GM12878 (cell line): ENCODE measurements at regions not wholly inside any gene's neighbourhood (a gene's known extent, or its start where the extent isn't known, plus 50 kb on each side); places are given as distances from the start of the nearest gene placed in this dataset.

ENCODE experiments used
- ATAC-seq: fragments of 200-7000 bp; cut with Tn5 transposase; 3 replicates; pipeline ENCODE4 v1.9.1; 2020; ENCODE audit warnings: mild to moderate bottlenecking, moderate library complexity
- BruUV-seq: library from RNA; stranded (reverse); fragments of 400-500 nt; replicated peaks from 2 replicates; lab custom pipeline; 2021; lab: Mats Ljungman, UMichigan
- CTCF ChIA-PET: fragments of 300-600 bp; sonication (Branson Sonifier 250); formaldehyde crosslinking; extraction: SDS; loops from one replicate; lab custom pipeline; 2021; ENCODE audit warnings: inconsistent platforms; lab: Yijun Ruan, JAX
- POLR2A ChIA-PET: fragments of 350-600 bp; formaldehyde crosslinking; extraction: SDS; loops from one replicate; lab custom pipeline; 2021; ENCODE audit warnings: inconsistent platforms; lab: Charles Lee
- RAD21 ChIA-PET: fragments of 300-600 bp; sonication (Branson Sonifier 250); formaldehyde crosslinking; loops from one replicate; lab custom pipeline; 2023; ENCODE audit warnings: antibody characterized with exemption; ENCODE audit not compliant: unreplicated experiment; lab: Charles Lee
- SMC1A ChIA-PET: fragments of 300-600 bp; sonication (Branson Sonifier 250); formaldehyde crosslinking; loops from one replicate; lab custom pipeline; 2023; ENCODE audit not compliant: unreplicated experiment, uncharacterized antibody; lab: Charles Lee
- DNase-seq: peaks from one replicate; pipeline ENCODE4 v3.0.0-alpha.2; 2011; ENCODE audit warnings: low read depth, low spot score
- FAIRE-seq: peaks from 3 replicates; lab custom pipeline; 2011; peaks lifted over from hg19 to GRCh38; lab: Jason Lieb, UNC
- H2AFZ ChIP-seq: 2 replicates; pipeline ENCODE4 v1.6.0; 2011; ENCODE audit warnings: low read depth, low read length, control low read depth; ENCODE audit not compliant: control insufficient read depth
- H3K27ac ChIP-seq: 2 replicates; pipeline ENCODE4 v1.5.1; 2011; ENCODE audit warnings: control low read depth; ENCODE audit not compliant: control insufficient read depth, insufficient read depth
- H3K27me3 ChIP-seq, 2 experiments: replicated peaks in 1 of 2; 2 replicates each; pipeline versions ENCODE4 v1.6.0 to v1.6.1; 2011; ENCODE audit warnings: low read length in 1 of 2; ENCODE audit not compliant: control insufficient read depth in 2 of 2, insufficient read depth in 2 of 2
- H3K36me3 ChIP-seq, 2 experiments: 2 replicates each; pipeline ENCODE4 v1.5.1; 2011; ENCODE audit warnings: low read length in 1 of 2; ENCODE audit not compliant: control insufficient read depth in 2 of 2, insufficient read depth in 2 of 2
- H3K4me1 ChIP-seq: 2 replicates; pipeline ENCODE4 v1.6.1; 2011; ENCODE audit warnings: mild to moderate bottlenecking, low read length, moderate library complexity, mixed read lengths; ENCODE audit not compliant: control insufficient read depth, insufficient read depth
- H3K4me2 ChIP-seq: 2 replicates; pipeline ENCODE4 v1.6.0; 2011; ENCODE audit warnings: control low read depth; ENCODE audit not compliant: control insufficient read depth, insufficient read depth
- H3K4me3 ChIP-seq: fragments of 200-600 bp; sonication (generic); 2 replicates; pipeline ENCODE4 v1.5.1; 2016
- H3K79me2 ChIP-seq: 2 replicates; pipeline ENCODE4 v1.6.0; 2011; ENCODE audit warnings: low read length; ENCODE audit not compliant: control insufficient read depth, insufficient read depth
- H3K9ac ChIP-seq: 2 replicates; pipeline ENCODE4 v1.8.0; 2011; ENCODE audit warnings: low read length, control low read depth, mixed read lengths; ENCODE audit not compliant: control insufficient read depth, insufficient read depth
- H3K9me3 ChIP-seq: replicated peaks from 3 replicates; pipeline ENCODE4 v1.5.1; 2011; ENCODE audit warnings: mild to moderate bottlenecking, low read length; ENCODE audit not compliant: control insufficient read depth, insufficient read depth
- H4K20me1 ChIP-seq: 2 replicates; pipeline ENCODE4 v1.6.0; 2011; ENCODE audit not compliant: control insufficient read depth, insufficient read depth
- CHD4 ChIP-seq: fragments of 200-600 bp; sonication (generic); IDR thresholded peaks from 2 replicates; pipeline ENCODE4 v1.6.1; 2016; ENCODE audit warnings: mild to moderate bottlenecking
- DPF2 ChIP-seq: fragments of 450-650 bp; IDR thresholded peaks from 2 replicates; pipeline ENCODE4 v1.6.1; 2017; ENCODE audit warnings: mild to moderate bottlenecking
- E4F1 ChIP-seq: fragments of 450-650 bp; IDR thresholded peaks from 2 replicates; pipeline ENCODE4 v1.6.1; 2018; ENCODE audit warnings: borderline replicate concordance, mild to moderate bottlenecking; ENCODE audit not compliant: partially characterized antibody
- GABPA ChIP-seq: IDR thresholded peaks from 2 replicates; pipeline ENCODE4 v1.6.1; 2014; ENCODE audit warnings: antibody characterized with exemption, low read depth, mild to moderate bottlenecking, inconsistent platforms
- IKZF1 ChIP-seq: fragments of 450-650 bp; conservative IDR thresholded peaks from 2 replicates; pipeline ENCODE4 v1.6.1; 2017; ENCODE audit warnings: antibody characterized with exemption, mild to moderate bottlenecking
- KAT2A ChIP-seq: conservative IDR thresholded peaks from 2 replicates; pipeline ENCODE4 v1.6.1; 2011; ENCODE audit warnings: low read depth, low read length; ENCODE audit not compliant: control insufficient read depth
- MYB ChIP-seq: fragments of 150-350 bp; IDR thresholded peaks from 2 replicates; pipeline ENCODE4 v1.6.1; 2014; ENCODE audit warnings: mild to moderate bottlenecking, low read depth, low read length, borderline replicate concordance
- PAX5 ChIP-seq: IDR thresholded peaks from 2 replicates; pipeline ENCODE4 v1.6.1; 2011; ENCODE audit warnings: low read depth, low read length, borderline replicate concordance
- PKNOX1 ChIP-seq: fragments of 450-650 bp; IDR thresholded peaks from 2 replicates; pipeline ENCODE4 v1.6.1; 2016; ENCODE audit warnings: mild to moderate bottlenecking
- POU2F2 ChIP-seq: IDR thresholded peaks from 3 replicates; pipeline ENCODE4 v1.6.1; 2011; ENCODE audit warnings: low read depth, mild to moderate bottlenecking, low read length, borderline replicate concordance
- RB1 ChIP-seq: fragments of 450-650 bp; formaldehyde crosslinking; IDR thresholded peaks from 2 replicates; pipeline ENCODE4 v1.6.1; 2017; ENCODE audit warnings: mild to moderate bottlenecking, borderline replicate concordance
- RELB ChIP-seq: fragments of 450-650 bp; IDR thresholded peaks from 2 replicates; pipeline ENCODE4 v1.6.1; 2017; ENCODE audit warnings: low read depth, mild to moderate bottlenecking, moderate library complexity
- STAT1 ChIP-seq: fragments of 450-650 bp; conservative IDR thresholded peaks from 2 replicates; pipeline ENCODE4 v1.6.1; 2014; ENCODE audit warnings: antibody characterized with exemption, mild to moderate bottlenecking
- TAF1 ChIP-seq: IDR thresholded peaks from 2 replicates; pipeline ENCODE4 v1.6.1; 2011; ENCODE audit warnings: mild to moderate bottlenecking, low read depth, low read length, borderline replicate concordance
- TCF12 ChIP-seq: IDR thresholded peaks from 2 replicates; pipeline ENCODE4 v1.6.1; 2011; ENCODE audit warnings: low read depth, mild to moderate bottlenecking, low read length
- USF2 ChIP-seq: IDR thresholded peaks from 2 replicates; pipeline ENCODE4 v1.6.1; 2011; ENCODE audit warnings: low read depth, low read length, improper control_type of control experiment, borderline replicate concordance
- ZNF274 ChIP-seq: IDR thresholded peaks from one replicate; pipeline ENCODE4 v1.8.0; 2011; ENCODE audit not compliant: insufficient read length, insufficient read depth
- WGBS: methylation state at CpG from one replicate; pipeline ENCODE4 v1.1.6; 2016; ENCODE audit warnings: low lambda C conversion rate; ENCODE audit not compliant: insufficient replicate concordance, insufficient coverage; ENCODE audit errors: missing lambda C conversion rate; 5-methylcytosine and 5-hydroxymethylcytosine counted together
- in situ Hi-C: fragments of 300-500 bp; cut with MboI; formaldehyde crosslinking; loops from 9 replicates; pipeline ENCODE4 v1.14.3; 2018; ENCODE audit warnings: mixed read lengths
- intact Hi-C: fragments of 100-400 bp; cut with micrococcal nuclease; formaldehyde crosslinking; loops from one replicate; pipeline ENCODE4 v1.14.2; 2022; ENCODE audit not compliant: unreplicated experiment

GRCh38 chr11:15308840-15309239 is 194.1 kb downstream of the INSC start:
- ChIA-PET SMC1A (no interaction called here), RAD21 (no interaction called here), CTCF (no interaction called here), POLR2A (no interaction called here)
- no peak overlapping the region for H2AFZ ChIP-seq
- DNase-seq (no peak), ATAC-seq (no peak), FAIRE-seq (no peak)
- no peak overlapping the region for H3K27ac ChIP-seq
- no peak overlapping the region for H3K4me3 ChIP-seq
- no peaks in the 10 kb centered on the region for H3K4me1 ChIP-seq
- H3K9ac ChIP-seq = no peak overlapping the region
- H3K79me2 ChIP-seq = no peaks in the 10 kb centered on the region
- in situ Hi-C loops (no loop called here), intact Hi-C loops (no loop called here)
- BruUV-seq = no TSS peak
- no peaks in the 10 kb centered on the region for H3K9me3 ChIP-seq
- no peaks in the 10 kb centered on the region for H4K20me1 ChIP-seq
- 31% methylated on average over 2 of the region's 2 CpGs for WGBS
- no peak for TF ChIP-seq POU2F2
- TF ChIP-seq MYB = no peak
- no peak for TF ChIP-seq E4F1
- TF ChIP-seq ZNF274 = no peak
- no peak for TF ChIP-seq DPF2
- no peak for TF ChIP-seq KAT2A
- no peak for TF ChIP-seq RELB
- TF ChIP-seq USF2 = no peak
- no peak for TF ChIP-seq STAT1
- no peak for TF ChIP-seq CHD4
- no peak for TF ChIP-seq IKZF1
- TF ChIP-seq PAX5 = no peak
- no peak for TF ChIP-seq TCF12
- TF ChIP-seq GABPA = no peak
- TF ChIP-seq TAF1 = no peak
- no peak for TF ChIP-seq PKNOX1
- no peak for TF ChIP-seq RB1
- H3K27me3 ChIP-seq = no peaks in the 10 kb centered on the region
- H3K4me2 ChIP-seq = no peak overlapping the region
- H3K36me3 ChIP-seq = no peaks in the 10 kb centered on the region
